B cell (primary cell): ENCODE measurements at regions not wholly inside any gene's neighbourhood (a gene's known extent, or its start where the extent isn't known, plus 50 kb on each side); places are given as distances from the start of the nearest gene placed in this dataset.

Experiments
- ATAC-seq: fragments of 200-7000 bp; cut with Tn5 transposase; one replicate; pipeline ENCODE4 v1.10.0; 2021; ENCODE audit warnings: low read depth, mild to moderate bottlenecking, moderate number of reproducible peaks, moderate library complexity
- CTCF ChIA-PET: fragments of 350-600 bp; sonication (Branson Sonifier 250); formaldehyde crosslinking; loops from one replicate; lab custom pipeline; 2021; ENCODE audit warnings: antibody characterized with exemption, inconsistent platforms; lab: Charles Lee
- POLR2A ChIA-PET: fragments of 350-600 bp; sonication (Branson Sonifier 250); formaldehyde crosslinking; loops from one replicate; lab custom pipeline; 2021; ENCODE audit warnings: antibody characterized with exemption; lab: Charles Lee
- DNase-seq: peaks from one replicate; pipeline ENCODE4 v3.0.0; 2013
- H2AFZ ChIP-seq: 2 replicates; pipeline ENCODE4 v1.6.1; 2012; ENCODE audit warnings: mild to moderate bottlenecking, low read depth, low read length; ENCODE audit not compliant: insufficient read depth, poor library complexity, severe bottlenecking
- H3K27ac ChIP-seq, 2 donors: 1 replicate in 1 of 2; 2 replicates in 1 of 2; pipeline ENCODE4 v1.5.1; 2012 to 2013; ENCODE audit warnings: low read length in 2 of 2, mild to moderate bottlenecking in 2 of 2, moderate library complexity in 1 of 2
- H3K27me3 ChIP-seq, 4 experiments: fragments of 200-600 bp in 1 of 4; sonication (generic) in 1 of 4; replicated peaks in 1 of 4; 1 replicate in 2 of 4; 2 replicates in 2 of 4; pipeline versions ENCODE4 v1.6.1 to v1.7.0; 2013 to 2016; ENCODE audit warnings: low read length in 3 of 4, mild to moderate bottlenecking in 2 of 4, mixed read lengths in 1 of 4, moderate library complexity in 1 of 4; ENCODE audit not compliant: insufficient read depth in 4 of 4, control insufficient read depth in 3 of 4; ENCODE audit errors: control extremely low read depth in 1 of 4
- H3K36me3 ChIP-seq, 2 experiments: replicated peaks in 1 of 2; 1 replicate in 1 of 2; 2 replicates in 1 of 2; pipeline versions ENCODE4 v1.6.1 to v1.7.1; 2013; ENCODE audit warnings: low read length in 1 of 2; ENCODE audit not compliant: insufficient read depth in 2 of 2, control insufficient read depth in 1 of 2; ENCODE audit errors: control extremely low read depth in 1 of 2, extremely low read depth in 1 of 2
- H3K4me1 ChIP-seq, 2 donors: fragments of 200-600 bp in 1 of 2; sonication (generic) in 1 of 2; 1 replicate in 1 of 2; 2 replicates in 1 of 2; pipeline versions ENCODE4 v1.5.1 to v1.6.1; 2013 to 2017; ENCODE audit warnings: low read length in 2 of 2; ENCODE audit not compliant: control insufficient read depth in 2 of 2, insufficient read depth in 2 of 2
- H3K4me2 ChIP-seq: replicated peaks from 2 replicates; pipeline ENCODE3; 2012; ENCODE audit warnings: mild to moderate bottlenecking, low read depth, low read length; ENCODE audit not compliant: poor library complexity, severe bottlenecking
- H3K4me3 ChIP-seq, 5 experiments: fragments of 200-600 bp in 1 of 5; sonication (generic) in 1 of 5; 1 replicate in 3 of 5; 2 replicates in 2 of 5; pipeline versions ENCODE4 v1.5.1 to v1.7.0; 2011 to 2016; ENCODE audit warnings: low read length in 4 of 5, mild to moderate bottlenecking in 4 of 5, low read depth in 2 of 5, control low read depth in 1 of 5, moderate library complexity in 1 of 5; ENCODE audit not compliant: insufficient read depth in 1 of 5; ENCODE audit errors: control extremely low read depth in 1 of 5, extremely low read depth in 1 of 5
- H3K79me2 ChIP-seq: fragments of 200-600 bp; sonication (generic); one replicate; pipeline ENCODE4 v1.6.0; 2016; ENCODE audit warnings: low read length; ENCODE audit not compliant: control insufficient read depth, insufficient read depth
- H3K9ac ChIP-seq: fragments of 200-600 bp; sonication (generic); 2 replicates; pipeline ENCODE4 v1.6.1; 2017; ENCODE audit warnings: mild to moderate bottlenecking, low read length, moderate library complexity
- H3K9me3 ChIP-seq, 3 donors: one replicate each; pipeline versions ENCODE4 v1.6.1 to v1.7.1; 2013; ENCODE audit warnings: low read length in 2 of 3; ENCODE audit not compliant: control insufficient read depth in 2 of 3, insufficient read depth in 1 of 3; ENCODE audit errors: control extremely low read depth in 1 of 3
- H4K20me1 ChIP-seq: 2 replicates; pipeline ENCODE4 v1.6.0; 2012; ENCODE audit warnings: mild to moderate bottlenecking, low read length; ENCODE audit not compliant: insufficient read depth, control insufficient read depth, poor library complexity, severe bottlenecking
- H3K27ac Mint-ChIP-seq: one replicate; pipeline ENCODE4 v1.8.0; 2021; ENCODE audit warnings: mixed read lengths
- H3K27me3 Mint-ChIP-seq: one replicate; pipeline ENCODE4 v1.8.0; 2021; ENCODE audit warnings: mixed read lengths
- H3K4me1 Mint-ChIP-seq: one replicate; pipeline ENCODE4 v1.8.0; 2021; ENCODE audit warnings: mixed read lengths
- H3K4me3 Mint-ChIP-seq: one replicate; pipeline ENCODE4 v1.8.0; 2021; ENCODE audit warnings: mixed read lengths
- H3K9me3 Mint-ChIP-seq: one replicate; pipeline ENCODE4 v1.8.0; 2022; ENCODE audit warnings: mixed read lengths; ENCODE audit not compliant: insufficient read depth
- EZH2 ChIP-seq: IDR thresholded peaks from 2 replicates; pipeline ENCODE4 v1.6.1; 2012; ENCODE audit warnings: borderline replicate concordance, low read depth, mild to moderate bottlenecking, moderate library complexity, low read length; ENCODE audit not compliant: insufficient read depth, poor library complexity, severe bottlenecking
- WGBS: methylation state at CpG from one replicate; pipeline ENCODE4 v1.1.5; 2013; ENCODE audit warnings: missing lambda C conversion rate; ENCODE audit not compliant: insufficient coverage; 5-methylcytosine and 5-hydroxymethylcytosine counted together
- intact Hi-C: fragments of 100-400 bp; cut with micrococcal nuclease; formaldehyde crosslinking; loops from one replicate; pipeline ENCODE4 v1.10.0; 2022
- TF ChIP-seq, protein P1 (sequence below): fragments of 200-600 bp; IDR thresholded peaks from one replicate; pipeline ENCODE4 v1.8.0; 2022; ENCODE audit warnings: antibody characterized with exemption, mild to moderate bottlenecking

DNA sequence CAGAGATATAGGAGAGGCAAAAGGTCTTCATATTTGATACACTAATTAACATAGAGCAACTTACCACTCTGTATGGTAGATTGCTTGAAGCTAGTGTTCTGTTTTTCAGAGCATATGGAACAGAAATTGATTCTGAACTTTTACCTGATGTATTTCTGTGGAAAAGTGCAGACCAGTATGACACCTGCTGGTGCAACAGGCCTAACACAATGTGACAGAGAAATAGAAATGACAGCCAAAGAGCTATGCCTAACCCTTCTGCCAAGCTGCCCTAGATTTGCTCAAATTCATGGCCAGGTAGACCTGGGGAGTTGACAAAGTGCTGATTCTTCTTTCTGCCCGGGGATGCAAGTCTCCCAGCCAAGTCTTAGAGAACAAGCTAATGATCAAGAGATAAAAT, 65.4 kb upstream of the RNF180 start:
- H3K4me2 ChIP-seq: no peak overlapping the region
- H2AFZ ChIP-seq: no peak overlapping the region
- H3K27ac Mint-ChIP-seq: no peak overlapping the region
- no peaks in the 10 kb centered on the region for H3K79me2 ChIP-seq
- H3K4me3 ChIP-seq: no peak overlapping the region
- no peaks in the 10 kb centered on the region for H4K20me1 ChIP-seq
- H3K27ac ChIP-seq: no peak overlapping the region
- no peaks in the 10 kb centered on the region for H3K9me3 ChIP-seq
- peaks cover 0 to 2% (median 0%) of the 10 kb centered on the region in 4 experiments for H3K27me3 ChIP-seq
- intact Hi-C loops: no loop called here
- H3K9me3 Mint-ChIP-seq: peaks cover 3% of the 10 kb centered on the region
- no peaks in the 10 kb centered on the region for H3K27me3 Mint-ChIP-seq
- H3K4me3 Mint-ChIP-seq: no peak overlapping the region
- no peaks in the 10 kb centered on the region for H3K36me3 ChIP-seq
- TF ChIP-seq, protein P1, sequence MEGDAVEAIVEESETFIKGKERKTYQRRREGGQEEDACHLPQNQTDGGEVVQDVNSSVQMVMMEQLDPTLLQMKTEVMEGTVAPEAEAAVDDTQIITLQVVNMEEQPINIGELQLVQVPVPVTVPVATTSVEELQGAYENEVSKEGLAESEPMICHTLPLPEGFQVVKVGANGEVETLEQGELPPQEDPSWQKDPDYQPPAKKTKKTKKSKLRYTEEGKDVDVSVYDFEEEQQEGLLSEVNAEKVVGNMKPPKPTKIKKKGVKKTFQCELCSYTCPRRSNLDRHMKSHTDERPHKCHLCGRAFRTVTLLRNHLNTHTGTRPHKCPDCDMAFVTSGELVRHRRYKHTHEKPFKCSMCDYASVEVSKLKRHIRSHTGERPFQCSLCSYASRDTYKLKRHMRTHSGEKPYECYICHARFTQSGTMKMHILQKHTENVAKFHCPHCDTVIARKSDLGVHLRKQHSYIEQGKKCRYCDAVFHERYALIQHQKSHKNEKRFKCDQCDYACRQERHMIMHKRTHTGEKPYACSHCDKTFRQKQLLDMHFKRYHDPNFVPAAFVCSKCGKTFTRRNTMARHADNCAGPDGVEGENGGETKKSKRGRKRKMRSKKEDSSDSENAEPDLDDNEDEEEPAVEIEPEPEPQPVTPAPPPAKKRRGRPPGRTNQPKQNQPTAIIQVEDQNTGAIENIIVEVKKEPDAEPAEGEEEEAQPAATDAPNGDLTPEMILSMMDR: no peak
- no peak for TF ChIP-seq EZH2
- no peak for ATAC-seq
- H3K4me1 ChIP-seq: no peaks in the 10 kb centered on the region
- ChIA-PET POLR2A (no interaction called here), CTCF (no interaction called here)
- H3K9ac ChIP-seq: no peak overlapping the region
- DNase-seq: no peak
- WGBS: no CpG with 5 or more reads among the region's 1 CpG
- no peaks in the 10 kb centered on the region for H3K4me1 Mint-ChIP-seq

DNA sequence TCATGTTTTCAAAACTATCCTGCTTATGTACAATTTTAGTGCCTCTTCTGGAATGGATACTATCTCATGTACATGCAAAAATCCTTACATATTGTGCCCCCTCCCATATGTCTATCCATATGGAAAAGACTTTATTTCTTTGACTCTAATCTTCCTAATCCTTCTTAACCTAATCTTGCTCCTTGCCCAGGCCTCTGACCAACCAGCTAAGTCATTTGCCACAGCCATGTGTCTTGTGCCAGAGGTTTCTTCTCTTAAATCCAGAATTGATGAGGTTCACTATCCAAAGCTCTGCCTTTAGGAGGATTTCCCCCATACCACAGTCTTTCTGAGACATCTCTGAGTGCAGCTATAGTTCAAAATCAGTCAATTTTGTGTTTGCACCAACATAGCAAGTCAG, 68.9 kb upstream of the RNF180 start:
- H3K4me3 Mint-ChIP-seq: no peak overlapping the region
- no peak overlapping the region for H3K4me2 ChIP-seq
- H3K36me3 ChIP-seq: no peaks in the 10 kb centered on the region
- no peak overlapping the region for H3K27ac Mint-ChIP-seq
- H3K9me3 ChIP-seq: no peaks in the 10 kb centered on the region
- H3K9me3 Mint-ChIP-seq: peaks cover 2% of the 10 kb centered on the region
- no peaks in the 10 kb centered on the region for H3K27me3 Mint-ChIP-seq
- H3K79me2 ChIP-seq: no peaks in the 10 kb centered on the region
- no peaks in the 10 kb centered on the region for H3K4me1 Mint-ChIP-seq
- no peak overlapping the region for H3K9ac ChIP-seq
- H3K27me3 ChIP-seq: peaks cover 0 to 2% (median 0%) of the 10 kb centered on the region in 4 experiments
- H3K27ac ChIP-seq: no peak overlapping the region
- no peaks in the 10 kb centered on the region for H4K20me1 ChIP-seq
- H2AFZ ChIP-seq: no peak overlapping the region
- no peak for DNase-seq
- H3K4me3 ChIP-seq: no peak overlapping the region
- intact Hi-C loops: no loop called here
- no peaks in the 10 kb centered on the region for H3K4me1 ChIP-seq
- TF ChIP-seq EZH2: no peak
- TF ChIP-seq, protein P1: no peak
- POLR2A ChIA-PET: no interaction called here
- CTCF ChIA-PET: no interaction called here
- ATAC-seq: no peak
